HG03045 (cell line): ENCODE measurements at regions not wholly inside any gene's neighbourhood (a gene's known extent, or its start where the extent isn't known, plus 50 kb on each side); places are given as distances from the start of the nearest gene placed in this dataset.
A peak's percentile ranks its signal among the peaks of the same experiment; 100 is the strongest.
"Not testable (repeated sequence)": the region's sequence is repeated elsewhere in the genome, so short reads cannot be mapped to it uniquely, and the experiment has no call there.

Source experiments
- ATAC-seq: cut with Tn5 transposase; IDR thresholded peaks from one replicate; pipeline ENCODE4 v1.9.1; 2021; ENCODE audit warnings: mild to moderate bottlenecking, moderate library complexity; ENCODE audit not compliant: unreplicated experiment

DNA sequence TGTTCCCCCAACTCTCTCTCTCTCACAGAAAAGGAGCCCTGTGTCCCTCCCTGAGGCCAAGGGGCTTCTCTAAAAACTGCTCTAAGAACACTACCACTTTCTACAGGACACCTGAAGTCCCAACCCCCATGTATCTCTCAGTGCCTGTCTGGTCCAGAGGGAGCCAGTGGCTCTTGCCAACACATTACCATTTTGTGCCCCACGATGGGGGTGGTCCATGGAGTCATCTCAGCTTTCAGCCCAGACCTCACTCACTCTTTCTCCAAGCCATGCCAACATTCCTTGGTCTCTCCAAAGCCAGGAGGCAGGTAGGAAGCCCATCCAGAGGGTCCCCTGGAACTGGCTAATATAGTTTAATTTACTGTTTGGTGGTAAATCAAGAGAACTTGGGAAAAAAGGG lies 962.1 kb upstream of the DEFB115 start:
- not testable (repeated sequence) for ATAC-seq

DNA sequence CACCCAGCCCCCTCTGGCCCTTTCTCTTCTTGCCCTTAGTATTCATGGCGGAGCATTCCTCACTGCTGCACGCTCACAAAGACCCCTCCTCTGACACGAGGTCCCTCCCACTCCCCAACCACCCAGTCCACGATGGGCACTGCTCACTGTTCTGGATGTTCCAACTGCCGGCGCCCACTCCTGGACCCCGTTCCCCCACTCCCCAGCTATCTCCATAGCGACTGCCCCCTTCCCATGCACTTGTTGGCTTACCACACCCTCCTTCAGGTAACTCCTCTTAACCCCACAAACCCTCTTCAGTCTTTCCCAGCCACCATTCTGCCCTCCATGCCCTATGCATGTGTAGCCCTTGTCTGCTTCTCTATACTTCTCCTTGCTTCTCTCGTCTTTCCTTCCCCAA lies 961.5 kb upstream of the DEFB115 start:
- ATAC-seq, result not testable (repeated sequence)

DNA sequence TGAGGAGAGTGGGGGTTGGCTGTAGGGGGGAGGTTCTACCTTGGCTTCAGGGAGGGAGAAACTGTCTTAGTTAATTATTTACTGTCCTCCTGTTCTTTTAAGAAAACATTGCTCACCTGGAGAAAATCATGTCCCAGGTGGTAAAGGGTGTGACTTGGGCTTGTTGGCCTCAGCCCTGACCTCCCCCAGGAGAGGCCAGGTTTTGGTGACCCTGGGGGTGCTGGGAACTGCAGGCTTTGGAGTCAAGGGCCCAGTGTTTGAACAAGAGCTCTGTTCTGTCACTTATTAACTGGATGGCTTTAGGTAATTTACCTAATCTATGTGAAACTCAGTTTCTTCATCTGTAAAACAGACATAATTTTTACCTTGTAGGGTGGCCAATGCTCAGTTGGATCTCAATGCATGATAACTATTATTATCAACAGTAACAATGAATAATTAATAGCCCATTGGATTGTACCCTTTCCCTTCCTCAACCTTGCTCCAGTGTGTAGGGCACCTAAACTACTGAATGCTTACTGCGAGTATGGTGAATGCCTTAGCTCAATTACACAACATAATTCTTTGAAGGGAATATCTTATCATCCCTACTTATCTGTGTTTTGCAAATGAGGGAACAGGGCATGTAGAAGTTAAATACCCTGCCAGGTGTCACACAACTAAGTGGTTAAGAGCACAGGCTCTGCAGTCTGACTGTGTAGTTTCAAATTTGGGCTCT lies 959.4 kb upstream of the DEFB115 start:
- not testable (repeated sequence) for ATAC-seq

DNA sequence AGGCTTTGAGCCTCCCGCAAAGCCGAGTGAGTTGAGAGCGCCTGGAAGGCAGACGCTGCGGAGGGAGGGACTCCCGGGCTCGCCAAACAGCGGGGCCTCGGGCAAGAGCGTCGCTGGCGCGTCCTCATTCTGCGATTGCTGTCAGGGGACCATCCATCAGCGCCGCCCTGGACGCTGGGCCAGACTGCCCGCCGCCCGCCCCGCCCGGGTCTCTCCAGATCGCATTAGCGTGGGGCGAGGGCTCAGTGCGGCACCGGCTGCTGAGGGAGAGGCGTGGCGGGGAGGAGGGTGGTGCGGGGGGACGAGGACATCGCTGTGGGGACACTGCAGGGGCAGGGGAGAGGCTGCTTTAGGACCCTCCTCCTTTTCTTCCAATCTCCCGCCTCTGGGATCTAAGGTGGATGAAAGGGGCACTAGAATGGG lies 957.2 kb upstream of the DEFB115 start:
- not testable (repeated sequence) for ATAC-seq

DNA sequence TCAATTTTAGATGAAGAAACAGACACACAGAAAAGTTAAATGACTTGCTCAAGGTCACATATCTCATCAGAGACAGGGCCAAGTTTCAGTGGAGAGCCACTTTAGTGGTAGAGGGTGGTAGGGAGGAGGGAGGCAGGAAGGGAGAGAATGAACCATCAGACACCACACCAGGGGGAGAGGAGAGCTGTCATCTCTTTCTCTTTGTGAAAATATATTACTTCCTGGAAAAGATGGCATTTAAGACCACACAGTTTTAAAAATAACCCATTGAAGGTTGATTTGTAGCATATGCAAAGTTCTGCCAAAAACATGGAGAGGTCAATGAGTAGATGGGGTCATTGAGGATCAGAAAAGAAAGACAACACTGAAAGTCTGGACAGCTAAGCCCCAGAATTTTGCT lies 954.7 kb upstream of the DEFB115 start:
- not testable (repeated sequence) for ATAC-seq

DNA sequence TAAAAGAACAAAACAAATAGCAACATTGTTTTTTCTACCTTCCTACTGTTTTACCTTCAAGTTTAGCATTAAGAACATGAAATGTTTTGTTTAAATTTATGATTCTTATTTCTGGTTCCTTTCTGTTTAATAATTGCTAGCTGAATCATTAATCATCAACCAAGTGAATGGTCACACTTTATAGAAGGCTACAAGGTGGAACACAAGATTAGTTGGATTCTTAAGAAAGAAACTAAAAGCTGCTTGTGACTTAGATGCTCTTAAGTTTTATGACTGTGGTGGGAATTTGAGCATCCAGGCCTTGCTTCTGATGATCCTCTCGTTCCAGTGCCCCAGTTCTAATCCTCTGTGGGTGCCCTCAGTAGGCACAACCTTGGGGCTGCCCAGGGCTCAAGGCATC lies 947.5 kb upstream of the DEFB115 start:
- not testable (repeated sequence) for ATAC-seq

DNA sequence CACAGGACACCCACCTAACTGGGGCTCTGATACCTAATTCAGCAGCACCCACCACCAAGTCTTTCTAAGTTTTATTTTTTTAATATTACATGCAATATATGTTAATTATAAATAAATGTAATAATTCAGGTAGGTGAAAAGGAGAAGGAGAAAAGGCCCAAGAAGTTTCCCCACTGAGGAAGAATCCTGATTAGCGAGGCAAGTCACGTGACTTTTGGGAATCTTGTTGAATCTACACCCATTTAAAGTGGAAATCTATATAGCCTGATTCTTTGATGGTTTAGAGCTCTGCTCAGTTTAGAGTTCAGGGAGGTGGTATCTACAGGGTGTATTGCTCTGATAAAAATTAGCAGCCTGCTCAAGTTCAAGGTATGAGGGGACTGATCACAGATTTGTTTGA lies 947.1 kb upstream of the DEFB115 start:
- not testable (repeated sequence) for ATAC-seq

DNA sequence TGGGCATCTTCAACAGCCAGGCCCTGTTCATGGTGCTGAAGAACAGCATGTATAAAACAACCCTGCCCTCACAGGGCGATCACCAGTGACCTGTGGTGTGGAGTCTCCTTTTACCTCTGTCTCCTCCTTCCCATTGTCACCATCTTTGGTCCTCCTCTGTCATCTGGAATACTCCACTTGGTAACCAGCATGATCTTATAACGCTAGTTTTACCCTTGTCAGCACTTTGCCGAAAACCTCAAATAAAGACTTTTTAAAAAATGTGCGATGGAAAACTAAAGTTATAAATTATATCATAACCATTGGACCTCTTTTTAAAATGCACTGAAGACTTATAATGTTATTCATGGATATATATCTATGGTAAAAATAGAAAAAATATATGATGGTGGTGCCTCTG lies 945.2 kb upstream of the DEFB115 start:
- not testable (repeated sequence) for ATAC-seq

DNA sequence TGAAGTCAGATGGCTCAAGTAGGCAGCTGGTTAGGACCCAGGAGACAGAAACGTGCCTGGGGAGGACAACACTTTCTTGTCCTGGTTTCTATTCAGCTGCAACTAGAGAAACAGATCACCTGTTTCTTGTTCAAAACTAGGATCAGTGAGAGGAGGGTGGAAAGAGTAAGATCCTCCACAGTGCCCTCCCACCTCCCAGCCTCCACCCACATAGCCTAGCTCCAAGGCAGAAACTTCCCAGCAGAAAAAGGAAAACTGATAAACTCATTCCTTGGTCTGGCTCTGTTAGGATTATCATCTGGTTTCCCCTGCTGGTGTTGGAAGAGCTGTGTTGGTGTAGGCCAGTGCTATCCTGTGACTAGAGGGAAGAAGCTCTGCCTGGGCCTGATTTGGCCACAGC lies 943.8 kb upstream of the DEFB115 start:
- not testable (repeated sequence) for ATAC-seq

DNA sequence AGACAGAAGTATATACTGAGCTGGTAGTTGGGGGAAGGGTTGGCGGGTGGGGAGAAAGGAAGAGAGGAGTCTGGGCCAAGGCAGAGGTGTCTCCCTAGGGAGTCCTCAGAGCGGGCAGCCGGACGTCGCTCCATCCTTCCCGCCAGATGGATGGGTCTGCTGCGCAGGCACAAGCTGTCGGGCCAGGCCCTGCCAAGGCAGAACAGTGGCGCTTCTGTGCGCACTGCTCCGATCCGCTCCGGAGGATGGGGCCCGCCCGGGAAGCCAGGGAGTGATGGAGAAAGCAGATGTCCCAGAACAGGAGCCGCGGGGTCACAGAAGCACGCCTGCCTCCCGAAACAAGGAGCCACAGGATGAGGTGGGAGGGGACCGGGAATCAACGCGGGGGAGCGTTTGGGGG lies 941.4 kb upstream of the DEFB115 start:
- not testable (repeated sequence) for ATAC-seq

DNA sequence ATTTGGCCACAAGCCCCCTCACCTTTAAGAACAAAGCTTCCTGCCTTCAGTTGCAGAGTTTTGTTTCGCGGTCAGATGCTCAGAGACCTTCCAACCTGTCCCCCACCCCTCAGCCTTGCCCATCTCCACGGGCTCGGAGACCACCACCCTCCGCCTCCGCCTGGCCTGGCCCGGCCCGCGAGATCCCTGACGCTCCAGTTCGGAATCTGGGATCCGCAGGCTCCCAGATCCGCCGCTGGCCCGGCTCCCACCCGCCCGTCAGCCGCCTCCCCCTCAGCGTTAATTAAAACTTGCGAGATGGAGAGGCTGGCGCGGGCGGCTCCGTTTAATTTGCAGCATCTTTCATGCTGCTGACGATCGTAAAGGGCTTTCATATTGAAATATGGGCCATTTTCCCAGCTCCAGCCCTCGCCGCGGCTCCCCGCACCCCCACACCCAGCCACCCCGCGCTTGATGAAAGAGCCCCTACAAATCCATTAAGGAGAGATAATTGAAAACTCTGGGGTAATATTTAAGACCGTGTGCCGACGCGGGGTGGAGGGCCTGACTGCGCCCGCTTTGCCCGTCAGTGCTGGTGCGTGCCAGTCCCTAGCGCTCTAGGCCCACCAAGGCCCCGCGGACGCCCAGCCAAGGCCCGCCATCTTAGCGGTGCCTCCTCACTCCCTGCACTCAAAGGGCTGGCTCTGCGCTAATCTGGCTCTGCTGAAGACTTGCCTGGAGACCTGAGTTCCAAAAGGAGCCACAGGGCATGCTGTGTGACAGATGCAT lies 940.7 kb upstream of the DEFB115 start:
- ATAC-seq, result not testable (repeated sequence)

DNA sequence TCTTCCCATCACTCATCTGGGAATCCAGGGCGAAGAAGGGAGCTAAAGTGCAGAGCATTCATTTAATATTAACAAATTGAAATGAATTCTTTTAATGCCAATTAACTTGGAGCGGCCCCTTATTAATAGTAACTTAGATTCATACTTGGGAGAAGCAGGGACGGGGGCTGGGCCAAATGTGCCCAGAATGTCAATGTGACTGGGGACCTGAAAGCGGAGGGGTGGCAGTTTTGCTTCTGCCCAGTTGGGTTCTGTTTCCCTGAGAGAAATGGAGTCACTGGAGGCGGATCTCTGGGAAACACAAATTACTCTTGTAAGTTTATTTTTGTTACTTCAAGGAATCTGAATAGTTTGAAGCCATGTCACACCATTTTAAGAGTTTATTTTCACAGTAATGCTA lies 923.7 kb upstream of the DEFB115 start:
- not testable (repeated sequence) for ATAC-seq

DNA sequence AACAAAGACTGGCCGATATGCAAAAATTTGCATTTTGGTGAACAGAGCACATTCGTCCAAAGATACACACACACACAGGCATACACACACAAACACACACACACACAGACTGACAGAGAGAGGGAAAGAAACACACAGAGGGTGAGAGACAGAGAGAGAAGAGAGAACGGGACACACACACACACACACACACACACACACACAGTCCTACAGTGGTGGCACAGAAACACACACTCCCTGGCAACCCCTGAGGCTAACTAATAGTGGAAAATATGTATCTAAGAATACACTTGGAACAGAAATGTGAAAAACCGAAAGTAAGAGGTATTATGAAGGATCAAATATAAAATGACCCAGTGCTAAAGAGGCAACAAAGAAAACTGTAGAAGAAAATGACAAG lies 919.9 kb upstream of the DEFB115 start:
- ATAC-seq, result not testable (repeated sequence)

DNA sequence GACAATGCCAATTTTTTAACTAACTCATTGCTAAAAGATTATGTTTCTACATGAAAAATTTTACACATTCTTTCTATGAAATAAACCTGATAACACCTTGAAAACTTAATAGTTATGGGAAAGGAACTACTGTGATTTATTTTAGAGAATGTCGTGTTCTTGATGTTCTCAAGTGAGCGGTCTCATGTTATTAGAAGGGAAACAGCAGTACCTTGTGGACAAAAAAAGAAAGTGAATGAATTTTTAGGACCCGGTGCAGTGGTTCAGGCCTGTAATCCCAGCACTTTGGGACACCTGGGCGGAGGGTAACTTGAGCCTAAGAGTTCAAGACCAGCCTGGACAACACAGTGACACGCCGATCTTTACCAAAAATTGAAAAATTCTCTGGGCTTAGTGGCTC lies 908.5 kb upstream of the DEFB115 start:
- not testable (repeated sequence) for ATAC-seq

DNA sequence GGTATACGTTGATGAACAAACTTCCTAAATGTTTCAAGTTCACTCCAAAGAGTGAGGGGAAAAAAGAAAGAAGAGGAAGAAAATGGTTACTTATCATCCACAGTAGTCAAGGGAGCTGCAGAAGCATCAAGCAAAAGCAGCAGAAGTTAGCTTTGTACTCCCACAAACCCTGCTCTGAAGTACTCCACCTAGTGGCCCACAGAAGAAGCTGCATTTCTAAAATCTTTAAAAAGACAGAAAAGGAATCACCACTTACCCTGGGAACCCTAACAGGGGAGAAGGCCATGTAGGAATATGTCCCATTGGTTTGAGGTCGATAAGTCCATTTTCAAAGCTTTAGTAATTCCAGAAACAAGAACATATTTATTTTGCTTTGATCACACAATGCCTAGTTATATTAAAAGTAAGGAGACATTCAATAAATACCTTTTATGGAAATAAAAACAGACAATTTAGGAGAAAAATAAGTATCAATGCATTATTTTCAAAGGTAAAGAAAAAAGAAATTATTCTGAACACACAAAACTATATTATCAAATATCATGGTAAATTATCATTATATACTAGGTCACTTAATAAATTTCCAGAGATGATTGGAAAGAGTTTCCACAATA lies 900.5 kb upstream of the DEFB115 start:
- ATAC-seq, result not testable (repeated sequence)

DNA sequence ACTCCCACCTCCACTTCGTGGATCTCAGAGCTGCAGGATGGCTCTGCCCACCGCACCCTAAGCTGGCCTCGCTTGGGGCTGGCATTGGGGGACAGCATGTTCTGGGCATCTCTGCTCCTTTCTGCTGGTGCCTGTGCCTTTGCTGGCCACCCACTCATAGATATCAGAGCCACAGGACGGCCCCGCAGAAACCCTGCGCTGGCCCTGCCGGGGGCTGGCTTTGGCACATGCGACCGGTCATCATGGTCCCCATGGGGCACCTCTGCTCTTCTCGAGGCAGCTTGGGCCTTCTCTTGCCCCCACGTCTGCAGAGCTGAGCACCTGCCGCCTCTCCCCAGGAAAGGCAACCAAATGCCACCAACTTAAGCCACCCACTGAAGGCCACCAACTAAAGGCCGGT lies 895.7 kb upstream of the DEFB115 start:
- not testable (repeated sequence) for ATAC-seq

DNA sequence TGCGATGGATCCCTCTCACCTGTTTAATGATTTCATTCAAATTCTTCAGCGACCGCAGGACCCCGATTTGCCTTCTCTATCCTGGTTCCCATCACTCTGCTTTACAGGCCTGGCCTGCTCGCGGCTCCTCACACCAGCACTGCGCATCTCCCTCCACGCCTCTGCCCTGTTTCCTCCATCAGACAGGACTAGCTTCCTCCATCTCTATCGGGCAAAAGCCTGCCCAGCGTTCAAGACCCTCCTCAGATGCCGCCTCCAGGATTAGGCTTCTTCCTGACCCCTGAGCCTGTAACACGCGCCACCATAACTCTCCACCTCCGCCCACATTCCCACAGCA lies 881.1 kb upstream of the DEFB115 start:
- not testable (repeated sequence) for ATAC-seq

DNA sequence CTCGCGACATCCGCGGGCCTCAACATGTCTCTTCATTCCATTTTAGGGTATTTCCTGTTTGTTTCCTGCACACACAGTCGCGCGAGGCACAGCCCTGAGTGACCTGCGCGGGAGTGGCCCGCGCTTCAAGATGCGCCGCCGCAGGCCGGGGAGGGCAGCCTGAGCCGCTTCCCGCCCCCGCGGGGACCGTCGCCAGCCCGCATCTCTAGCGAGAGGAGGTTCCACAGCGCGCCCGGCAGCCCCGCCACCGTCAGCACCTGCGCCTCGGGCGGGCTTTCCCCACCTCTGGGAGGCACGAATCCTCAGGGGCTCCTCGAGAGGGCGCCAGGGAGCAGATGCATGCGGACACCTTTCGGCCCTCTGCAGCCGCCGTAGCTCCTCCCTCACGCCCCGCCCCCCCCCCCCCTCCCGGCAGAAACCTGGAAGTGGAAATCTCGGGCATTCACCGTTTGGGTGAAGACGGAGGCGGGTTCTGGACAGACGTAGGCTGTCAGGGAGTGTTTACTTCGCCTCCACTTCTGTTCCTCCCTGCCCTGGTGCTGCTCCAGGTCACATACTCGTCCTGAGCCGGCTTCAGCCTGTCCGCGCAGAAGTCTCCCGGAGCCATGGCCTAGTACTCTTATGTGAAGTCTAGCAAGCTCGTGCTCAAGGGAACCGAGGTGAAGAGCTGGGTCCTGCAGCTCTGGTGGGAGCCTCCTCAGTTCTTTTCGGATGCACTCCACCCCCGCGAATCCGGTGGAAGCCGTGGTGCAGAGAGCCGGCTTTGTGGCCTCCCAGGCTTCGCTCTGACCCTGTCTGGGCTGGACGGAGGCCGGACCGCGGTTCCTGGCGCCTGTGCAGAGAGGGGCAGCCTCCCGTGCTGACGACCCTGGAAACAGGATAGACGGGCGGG lies 880.5 kb upstream of the DEFB115 start:
- peak; percentile 97 for ATAC-seq

DNA sequence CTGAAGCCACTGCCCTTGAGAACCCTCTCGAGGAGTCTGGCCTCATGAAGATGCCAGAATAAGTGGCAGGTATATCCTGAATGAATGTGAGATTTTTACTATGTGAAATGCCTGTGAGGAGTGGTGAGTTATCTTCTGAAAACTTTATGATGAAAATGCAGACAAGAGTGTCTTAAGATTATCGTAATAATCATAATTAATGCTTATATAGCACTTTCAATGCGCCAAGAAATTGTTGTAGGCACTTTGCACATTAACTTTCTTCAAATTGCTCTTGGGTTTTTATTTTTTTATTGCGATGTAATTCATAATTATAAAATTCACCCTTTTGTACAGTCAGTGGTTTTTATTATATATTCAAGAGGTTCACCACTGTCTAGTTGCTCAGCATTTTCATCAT lies 879.1 kb upstream of the DEFB115 start:
- not testable (repeated sequence) for ATAC-seq

DNA sequence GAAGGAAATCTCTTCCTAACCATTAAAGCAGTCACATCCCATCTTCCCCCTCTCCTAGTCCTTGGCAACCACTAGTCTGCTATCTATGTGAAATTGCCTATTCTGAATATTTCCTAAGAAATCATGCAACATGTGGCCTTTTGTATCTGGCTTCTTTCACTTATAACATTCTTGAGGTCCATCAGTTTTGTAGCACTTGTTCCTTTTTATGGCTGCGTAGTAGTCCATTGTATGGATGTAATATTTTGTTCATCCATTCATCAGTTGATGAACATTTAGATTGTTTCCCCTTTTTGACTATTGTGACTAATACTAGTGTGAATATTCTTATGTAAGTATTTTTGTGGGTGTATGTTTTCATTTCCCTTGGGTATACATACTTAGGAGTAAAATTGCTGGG lies 878.7 kb upstream of the DEFB115 start:
- not testable (repeated sequence) for ATAC-seq

DNA sequence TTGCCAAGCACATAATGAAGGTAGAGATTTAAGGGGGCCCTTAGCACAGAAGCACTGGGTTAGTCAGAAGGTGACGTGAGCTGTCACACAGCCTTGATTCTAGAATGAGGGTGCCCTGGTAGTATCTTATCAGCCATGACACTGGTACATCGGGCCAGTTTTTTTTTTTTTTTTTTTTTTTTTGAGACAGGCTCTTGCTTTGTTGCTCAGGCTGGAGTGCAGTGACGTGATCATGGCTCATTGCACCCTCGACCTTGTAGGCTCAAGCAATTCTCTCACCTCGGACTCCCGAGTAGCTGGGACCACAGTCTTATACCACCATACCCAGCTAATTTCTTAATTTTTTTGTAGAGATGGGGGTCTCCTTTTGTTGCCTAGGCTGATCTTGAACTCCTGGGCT lies 872.6 kb upstream of the DEFB115 start:
- ATAC-seq, result not testable (repeated sequence)
